Esophagus squamous epithelium (tissue), 4 donors: ENCODE measurements at regions not wholly inside any gene's neighbourhood (a gene's known extent, or its start where the extent isn't known, plus 50 kb on each side); places are given as distances from the start of the nearest gene placed in this dataset.

Experiments used
- CTCF ChIP-seq, 6 experiments: fragments of 450-650 bp in 4 of 6; fragments of 200-600 bp in 2 of 6; sonication (generic) in 2 of 6; IDR thresholded peaks; one replicate each; pipeline ENCODE4 v1.5.1; 2016 to 2019; ENCODE audit warnings: antibody characterized with exemption in 6 of 6, mild to moderate bottlenecking in 4 of 6, moderate library complexity in 4 of 6
- POLR2A ChIP-seq, 4 donors: fragments of 450-650 bp; IDR thresholded peaks; one replicate each; pipeline ENCODE4 v1.6.1; 2017; ENCODE audit warnings: antibody characterized with exemption in 4 of 4, mild to moderate bottlenecking in 4 of 4, moderate library complexity in 3 of 4

DNA sequence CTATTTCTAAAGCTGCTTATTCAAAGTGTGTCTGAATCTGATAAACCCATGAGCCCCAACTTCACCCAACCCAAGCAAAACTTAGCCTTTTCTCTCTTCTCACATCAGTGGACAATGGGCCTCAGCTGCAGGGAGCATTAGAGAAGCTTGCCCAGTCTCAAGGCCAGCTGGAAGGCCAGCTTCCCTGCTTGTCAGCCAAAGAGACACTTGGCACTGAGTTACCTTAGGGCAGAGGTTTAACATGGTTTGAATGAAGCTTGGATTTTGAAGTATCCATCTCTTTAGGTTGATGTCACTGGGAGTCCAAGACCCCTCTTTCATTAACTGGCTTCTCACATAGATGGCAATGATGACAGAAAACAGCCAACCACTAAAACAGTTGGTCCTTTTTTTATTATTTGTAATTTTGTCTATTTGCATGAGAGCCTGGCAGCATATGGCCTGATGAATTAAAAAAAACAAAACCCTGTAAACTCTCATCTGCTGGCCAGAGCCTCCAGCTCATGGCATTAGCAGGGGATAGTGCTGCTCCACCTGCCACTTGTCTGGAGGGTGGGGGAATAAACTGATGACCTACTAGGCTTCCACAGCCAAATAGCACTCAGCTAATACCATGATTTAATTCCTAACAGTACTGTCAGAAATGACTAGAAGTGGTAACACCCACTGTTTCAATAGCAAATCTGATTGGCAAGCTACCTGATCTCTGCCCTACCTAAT, 137.0 kb downstream of the UBE2E3 start:
- no peak for TF ChIP-seq CTCF (IDR thresholded peaks at IDR 0.05)
- no peak for TF ChIP-seq POLR2A (IDR thresholded peaks at IDR 0.05)
